ENCODE measurements at regions not wholly inside any gene's neighbourhood (a gene's known extent, or its start where the extent isn't known, plus 50 kb on each side); places are given as distances from the start of the nearest gene placed in this dataset.
"Not testable (repeated sequence)": the region's sequence is repeated elsewhere in the genome, so short reads cannot be mapped to it uniquely, and the experiment has no call there.

- Histone ChIP-seq H3K4me3 (no peak overlapping the region), H3K4me1 (peaks cover 0 to 10% (median 2%) of the 10 kb centered on the region in 4 donors), H3K27ac (no peak overlapping the region), H3K27me3 (no peaks in the 10 kb centered on the region), H3K36me3 (no peaks in the 10 kb centered on the region), H3K9me3 (peaks cover 0 to 5% (median 0%) of the 10 kb centered on the region in 4 donors)
- no peak for DNase-seq
- intact Hi-C loops (cut with DNase I) = no loop called here
- TF ChIP-seq POLR2AphosphoS5 (IDR thresholded peaks at IDR 0.05) (no peak), CTCF (IDR thresholded peaks at IDR 0.05) (no peak), EP300 (IDR thresholded peaks at IDR 0.05) (no peak), POLR2A (IDR thresholded peaks at IDR 0.05) (no peak)
- WGBS, 2 donors = 75 to 90% methylated on average over 2 of the region's 2 CpGs
Observed at GRCh38 chr2:138423198-138423597, 78.4 kb upstream of the SPOPL start.

- Histone ChIP-seq H3K9me3 (peaks cover 0 to 5% (median 0%) of the 10 kb centered on the region in 4 donors), H3K4me1 (peaks cover 0 to 10% (median 2%) of the 10 kb centered on the region in 4 donors), H3K36me3 (no peaks in the 10 kb centered on the region), H3K27ac (no peak overlapping the region), H3K27me3 (no peaks in the 10 kb centered on the region), H3K4me3 (no peak overlapping the region)
- 70 to 81% methylated on average over 1 of the region's 1 CpG for WGBS, 2 donors
- TF ChIP-seq EP300 (IDR thresholded peaks at IDR 0.05) (no peak), POLR2AphosphoS5 (IDR thresholded peaks at IDR 0.05) (no peak), POLR2A (IDR thresholded peaks at IDR 0.05) (no peak), CTCF (IDR thresholded peaks at IDR 0.05) (no peak)
- intact Hi-C loops (cut with DNase I) = no loop called here
- DNase-seq = no peak
Observed at GRCh38 chr2:138423745-138424144, 77.8 kb upstream of the SPOPL start.

- Histone ChIP-seq H3K27me3 (no peaks in the 10 kb centered on the region), H3K4me1 (peaks cover 0 to 10% (median 2%) of the 10 kb centered on the region in 4 donors), H3K9me3 (peaks cover 0 to 5% (median 0%) of the 10 kb centered on the region in 4 donors), H3K27ac (no peak overlapping the region), H3K36me3 (no peaks in the 10 kb centered on the region), H3K4me3 (no peak overlapping the region)
- no peak for DNase-seq
- no peak for TF ChIP-seq POLR2AphosphoS5 (IDR thresholded peaks at IDR 0.05)
- TF ChIP-seq EP300 (IDR thresholded peaks at IDR 0.05) = no peak
- no peak for TF ChIP-seq POLR2A (IDR thresholded peaks at IDR 0.05)
- no peak for TF ChIP-seq CTCF (IDR thresholded peaks at IDR 0.05)
- intact Hi-C loops (cut with DNase I) = no loop called here
- 93% methylated on average over 4 of the region's 4 CpGs for WGBS, 2 donors
Observed at GRCh38 chr2:138424436-138425140, 77.0 kb upstream of the SPOPL start.

GRCh38 chr2:138426116-138426515 lies 75.5 kb upstream of the SPOPL start:
- H3K4me3 ChIP-seq; H3K4me1 ChIP-seq; intact Hi-C loops (cut with DNase I); H3K9me3 ChIP-seq; DNase-seq; H3K36me3 ChIP-seq; H3K27me3 ChIP-seq; H3K27ac ChIP-seq: not testable (repeated sequence)
- 94% methylated on average over 5 of the region's 5 CpGs for WGBS, 2 donors

GRCh38 chr2:138428710-138429440 lies 72.7 kb upstream of the SPOPL start:
- no peak overlapping the region for H3K27ac ChIP-seq
- intact Hi-C loops (cut with DNase I) = no loop called here
- no peak for DNase-seq
- no peaks in the 10 kb centered on the region for H3K4me1 ChIP-seq
- H3K36me3 ChIP-seq = no peaks in the 10 kb centered on the region
- H3K9me3 ChIP-seq = peaks cover 0 to 5% (median 0%) of the 10 kb centered on the region in 4 donors
- 94 to 95% methylated on average over 4 of the region's 4 CpGs for WGBS, 2 donors
- H3K27me3 ChIP-seq = no peaks in the 10 kb centered on the region
- H3K4me3 ChIP-seq = no peak overlapping the region
- no peak for TF ChIP-seq POLR2AphosphoS5 (IDR thresholded peaks at IDR 0.05)
- TF ChIP-seq EP300 (IDR thresholded peaks at IDR 0.05) = no peak
- TF ChIP-seq CTCF (IDR thresholded peaks at IDR 0.05) = no peak
- TF ChIP-seq POLR2A (IDR thresholded peaks at IDR 0.05) = no peak
